ENCODE measurements at regions not wholly inside any gene's neighbourhood (a gene's known extent, or its start where the extent isn't known, plus 50 kb on each side); places are given as distances from the start of the nearest gene placed in this dataset.

DNA sequence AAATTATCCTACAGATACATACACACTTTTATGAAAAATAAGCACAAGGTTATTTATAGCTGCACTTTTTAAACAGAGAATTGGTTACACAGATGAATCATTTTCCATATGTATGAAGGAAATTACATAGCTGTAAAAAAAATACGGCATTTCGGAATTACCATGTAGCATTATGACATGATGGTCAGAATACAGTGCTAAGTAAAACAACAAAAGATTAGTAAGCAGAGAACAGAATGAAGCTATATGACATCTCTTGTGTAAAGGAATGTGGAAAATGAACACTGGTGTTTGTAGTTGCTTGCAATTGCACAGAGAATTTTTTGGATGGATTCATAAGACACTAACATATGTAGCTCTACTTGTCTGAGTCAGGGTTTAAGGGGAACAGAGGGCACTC lies 1222.0 kb upstream of the PRKX start:
- TF ChIP-seq POLR2A (IDR thresholded peaks at IDR 0.05; ENCODE audit: low read length) (no peak), CEBPB (IDR thresholded peaks at IDR 0.05) (no peak), EP300 (IDR thresholded peaks at IDR 0.05) (no peak), ELK1 (IDR thresholded peaks at IDR 0.05; ENCODE audit: low read depth, low read length) (no peak), BHLHE40 (IDR thresholded peaks at IDR 0.05; ENCODE audit: low read depth, low read length) (no peak), JUNB (IDR thresholded peaks at IDR 0.05) (no peak), MAX (IDR thresholded peaks at IDR 0.05) (no peak), REST (IDR thresholded peaks at IDR 0.05) (no peak)
- TF ChIP-seq, protein P1, sequence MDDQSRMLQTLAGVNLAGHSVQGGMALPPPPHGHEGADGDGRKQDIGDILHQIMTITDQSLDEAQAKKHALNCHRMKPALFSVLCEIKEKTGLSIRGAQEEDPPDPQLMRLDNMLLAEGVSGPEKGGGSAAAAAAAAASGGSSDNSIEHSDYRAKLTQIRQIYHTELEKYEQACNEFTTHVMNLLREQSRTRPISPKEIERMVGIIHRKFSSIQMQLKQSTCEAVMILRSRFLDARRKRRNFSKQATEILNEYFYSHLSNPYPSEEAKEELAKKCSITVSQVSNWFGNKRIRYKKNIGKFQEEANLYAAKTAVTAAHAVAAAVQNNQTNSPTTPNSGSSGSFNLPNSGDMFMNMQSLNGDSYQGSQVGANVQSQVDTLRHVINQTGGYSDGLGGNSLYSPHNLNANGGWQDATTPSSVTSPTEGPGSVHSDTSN (IDR thresholded peaks at IDR 0.05): no peak
- TF ChIP-seq, protein P2, sequence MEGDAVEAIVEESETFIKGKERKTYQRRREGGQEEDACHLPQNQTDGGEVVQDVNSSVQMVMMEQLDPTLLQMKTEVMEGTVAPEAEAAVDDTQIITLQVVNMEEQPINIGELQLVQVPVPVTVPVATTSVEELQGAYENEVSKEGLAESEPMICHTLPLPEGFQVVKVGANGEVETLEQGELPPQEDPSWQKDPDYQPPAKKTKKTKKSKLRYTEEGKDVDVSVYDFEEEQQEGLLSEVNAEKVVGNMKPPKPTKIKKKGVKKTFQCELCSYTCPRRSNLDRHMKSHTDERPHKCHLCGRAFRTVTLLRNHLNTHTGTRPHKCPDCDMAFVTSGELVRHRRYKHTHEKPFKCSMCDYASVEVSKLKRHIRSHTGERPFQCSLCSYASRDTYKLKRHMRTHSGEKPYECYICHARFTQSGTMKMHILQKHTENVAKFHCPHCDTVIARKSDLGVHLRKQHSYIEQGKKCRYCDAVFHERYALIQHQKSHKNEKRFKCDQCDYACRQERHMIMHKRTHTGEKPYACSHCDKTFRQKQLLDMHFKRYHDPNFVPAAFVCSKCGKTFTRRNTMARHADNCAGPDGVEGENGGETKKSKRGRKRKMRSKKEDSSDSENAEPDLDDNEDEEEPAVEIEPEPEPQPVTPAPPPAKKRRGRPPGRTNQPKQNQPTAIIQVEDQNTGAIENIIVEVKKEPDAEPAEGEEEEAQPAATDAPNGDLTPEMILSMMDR (IDR thresholded peaks at IDR 0.05): no peak

Data from A549 (cell line).